Hepatic stellate cell (primary cell): ENCODE measurements at regions not wholly inside any gene's neighbourhood (a gene's known extent, or its start where the extent isn't known, plus 50 kb on each side); places are given as distances from the start of the nearest gene placed in this dataset.

Experiments
- DNase-seq: peaks from one replicate; pipeline ENCODE4 v3.0.0; 2011; ENCODE audit warnings: low spot score

DNA sequence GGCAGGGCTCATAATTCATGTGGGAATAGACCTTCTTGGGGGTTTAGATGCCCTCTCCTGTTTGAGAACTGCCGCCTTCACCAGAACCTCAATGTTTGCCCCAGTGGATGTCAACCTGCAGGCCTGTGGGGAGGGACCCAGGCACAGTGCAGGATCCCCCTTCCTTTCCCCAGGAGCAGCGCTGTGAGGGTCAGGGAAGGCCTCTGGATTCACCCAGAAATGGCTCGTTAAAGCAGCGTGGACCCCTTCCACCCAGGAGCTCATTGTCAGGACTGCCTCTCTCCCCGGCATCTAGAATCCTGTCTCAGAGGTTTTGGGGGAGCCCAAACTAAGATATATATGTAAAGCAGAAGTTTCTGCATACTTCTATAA, 188.3 kb downstream of the GADD45G start:
- no peak for DNase-seq

DNA sequence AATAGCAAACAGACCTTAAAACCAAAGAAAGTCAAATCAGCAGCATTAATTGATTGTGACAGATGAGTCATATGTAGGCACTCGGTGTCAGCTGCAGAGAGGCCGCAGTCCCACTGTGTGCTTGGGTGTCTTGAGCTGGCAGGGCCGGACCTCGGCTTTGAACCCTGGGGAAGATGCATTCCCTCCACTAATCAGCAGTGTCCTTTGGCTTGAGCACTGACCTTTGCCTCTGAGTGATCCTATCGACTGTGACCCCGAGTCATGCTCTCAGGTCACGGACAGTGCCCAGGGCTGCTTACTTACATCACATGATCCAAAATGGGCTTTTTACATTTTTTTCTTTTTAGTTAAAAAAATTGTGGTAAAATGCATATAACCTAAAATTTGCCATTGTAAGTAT, 188.7 kb downstream of the GADD45G start:
- DNase-seq = no peak

DNA sequence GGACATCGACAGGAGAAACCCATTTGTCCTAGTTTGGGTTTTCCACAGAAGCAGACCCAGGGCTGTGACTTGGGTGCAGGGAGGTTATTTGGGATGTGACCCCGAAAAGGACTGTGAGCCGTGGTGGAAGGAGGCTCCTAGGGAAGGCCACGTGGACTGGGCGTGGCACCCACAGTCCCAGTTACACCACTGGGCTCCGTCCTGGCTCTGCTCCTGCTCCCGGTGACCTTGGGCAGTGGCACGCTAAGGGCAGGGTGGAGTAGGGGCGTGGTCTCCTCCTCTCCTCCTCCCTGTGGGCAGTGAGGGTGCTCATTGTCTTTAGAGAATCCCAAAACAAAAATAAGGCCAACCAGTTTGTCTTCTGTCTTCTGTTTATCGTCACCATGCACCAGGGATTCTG, 190.1 kb downstream of the GADD45G start:
- DNase-seq = no peak

DNA sequence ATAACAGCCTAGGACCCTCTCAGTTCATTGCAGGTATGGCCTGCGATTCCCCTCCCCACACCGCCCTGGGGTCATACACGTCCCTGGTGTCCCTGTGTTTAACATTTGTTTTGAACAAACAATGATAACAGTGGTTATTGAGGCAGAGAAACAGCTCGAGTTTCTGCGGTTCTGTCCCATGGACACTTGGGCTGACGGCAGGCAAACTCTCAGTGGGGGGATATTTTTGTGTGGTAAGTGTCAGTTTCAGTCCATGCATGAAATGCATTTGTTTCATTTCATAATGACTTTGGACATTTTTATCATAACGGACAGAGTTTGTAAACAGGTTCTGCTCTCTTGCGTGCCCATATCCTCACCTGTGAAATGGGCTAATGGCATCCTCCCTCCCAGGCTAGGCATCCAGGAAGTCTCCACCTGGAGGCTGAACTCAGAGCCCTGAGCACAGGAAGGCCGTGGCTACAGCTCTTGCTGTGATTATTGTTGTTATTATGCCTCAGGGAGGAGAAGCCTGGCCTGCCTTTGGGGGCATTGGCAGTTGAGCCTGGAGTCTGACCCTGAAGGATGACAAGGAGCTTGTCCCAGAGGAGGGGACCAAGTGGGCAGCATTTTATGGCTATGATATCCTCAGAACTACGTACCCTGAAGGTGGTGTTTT, 190.9 kb downstream of the GADD45G start:
- DNase-seq = no peak

GRCh38 chr9:89796606-89797005, 191.8 kb downstream of the GADD45G start:
- no peak for DNase-seq

DNA sequence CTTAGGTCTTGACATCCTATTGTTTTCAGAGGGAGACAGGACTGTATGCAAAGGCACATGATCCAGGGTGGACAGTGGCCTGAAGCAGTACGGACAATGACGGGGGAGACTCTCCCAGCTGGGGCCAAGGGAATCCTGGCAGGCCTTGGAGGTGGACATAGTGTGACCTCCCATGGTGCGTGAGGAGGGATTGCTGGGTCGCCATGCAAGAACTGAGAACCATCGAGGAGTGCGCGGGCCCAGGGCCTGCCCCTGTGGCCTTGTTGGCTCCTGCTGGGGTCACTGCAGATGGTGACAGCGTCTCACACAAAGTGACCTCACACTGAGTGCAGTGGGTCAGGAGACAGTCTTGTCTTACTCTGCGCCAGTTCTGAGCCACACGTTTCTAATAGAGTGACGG, 192.4 kb downstream of the GADD45G start:
- DNase-seq = no peak

- no peak for DNase-seq
These were observed 193.2 kb downstream of the GADD45G start for GRCh38 chr9:89797937-89798455.

- no peak for DNase-seq
These were observed 193.8 kb downstream of the GADD45G start for GRCh38 chr9:89798547-89799120.

- DNase-seq = no peak
These were observed 194.4 kb downstream of the GADD45G start for GRCh38 chr9:89799221-89799620.

DNA sequence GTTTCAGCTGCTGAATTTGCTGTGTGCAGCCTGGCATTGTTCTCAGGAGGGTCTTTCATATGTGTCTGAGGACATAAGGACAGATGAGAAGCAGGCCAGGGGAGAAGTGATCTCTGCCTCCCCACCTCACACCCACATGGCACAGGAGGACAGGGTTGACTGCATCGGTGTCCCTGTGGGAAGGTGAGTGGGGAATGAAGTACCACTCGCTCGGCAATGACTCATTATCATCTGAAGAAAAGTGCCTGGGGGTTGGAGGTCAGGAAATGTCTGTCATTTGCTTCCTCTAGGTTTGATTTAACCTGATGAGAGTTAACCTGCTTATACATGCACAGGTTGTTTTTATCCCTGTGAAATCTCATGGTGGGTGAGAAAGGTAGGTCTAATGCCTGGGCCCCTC, 195.0 kb downstream of the GADD45G start:
- DNase-seq = no peak

DNA sequence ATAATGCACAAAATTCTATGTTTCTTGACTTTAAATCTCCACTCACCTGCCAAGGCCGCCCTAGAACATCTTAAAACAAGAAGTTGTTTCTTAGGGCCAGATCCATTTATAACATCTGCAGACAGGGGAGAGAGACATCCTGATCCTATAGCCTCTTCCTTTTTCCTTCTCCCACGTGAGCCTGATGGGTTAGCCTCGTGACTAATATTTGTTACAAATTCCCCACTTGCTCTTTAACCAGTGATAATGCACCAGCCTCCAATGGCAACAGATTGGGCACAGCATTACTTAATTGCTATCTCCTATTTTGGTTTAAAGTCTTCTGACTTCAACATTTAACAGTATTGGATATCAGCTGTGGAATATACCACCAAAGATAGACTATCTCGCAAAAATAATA, 196.5 kb downstream of the GADD45G start:
- DNase-seq = no peak

- no peak for DNase-seq
These were observed 197.2 kb downstream of the GADD45G start for GRCh38 chr9:89801742-89802670.

GRCh38 chr9:89802781-89803355, 198.1 kb downstream of the GADD45G start:
- no peak for DNase-seq

- DNase-seq = no peak
These were observed 198.6 kb downstream of the GADD45G start for GRCh38 chr9:89803403-89803802.

GRCh38 chr9:89804766-89805531, 200.1 kb downstream of the GADD45G start:
- no peak for DNase-seq

DNA sequence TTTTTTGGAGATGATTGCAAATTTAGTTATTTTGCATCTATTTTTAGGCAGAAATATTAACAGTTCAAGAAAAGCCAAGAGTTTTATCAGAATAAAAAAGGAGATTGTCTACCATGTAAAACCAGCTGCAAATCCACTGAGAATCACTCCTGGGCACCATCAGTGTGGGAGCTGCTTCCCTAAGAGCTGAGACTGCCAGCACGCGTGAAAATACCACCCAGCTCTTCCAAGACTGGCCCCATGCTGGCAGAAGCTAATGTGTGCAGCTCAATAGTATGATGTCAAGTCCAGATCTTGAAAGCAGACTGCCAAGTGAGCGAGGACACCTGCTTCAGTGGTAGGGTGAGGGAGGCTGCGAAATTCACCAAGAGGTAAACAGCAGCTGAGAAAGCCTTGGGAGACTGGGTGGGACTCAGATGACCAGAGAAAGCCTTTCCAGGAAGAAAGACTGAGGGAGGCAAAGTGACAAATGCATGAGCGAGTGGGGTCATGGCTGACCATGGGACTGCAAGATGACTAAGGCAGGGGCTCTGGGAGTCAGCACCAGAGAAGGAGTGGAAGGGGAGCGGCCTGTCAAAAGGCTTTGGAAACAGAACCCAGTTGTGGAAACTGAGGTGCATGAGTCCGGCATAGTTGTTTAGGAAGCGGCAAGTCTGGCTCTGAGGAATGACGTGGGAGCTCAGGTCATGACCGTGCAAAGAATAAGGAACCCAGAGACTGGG, 200.9 kb downstream of the GADD45G start:
- DNase-seq = no peak

DNA sequence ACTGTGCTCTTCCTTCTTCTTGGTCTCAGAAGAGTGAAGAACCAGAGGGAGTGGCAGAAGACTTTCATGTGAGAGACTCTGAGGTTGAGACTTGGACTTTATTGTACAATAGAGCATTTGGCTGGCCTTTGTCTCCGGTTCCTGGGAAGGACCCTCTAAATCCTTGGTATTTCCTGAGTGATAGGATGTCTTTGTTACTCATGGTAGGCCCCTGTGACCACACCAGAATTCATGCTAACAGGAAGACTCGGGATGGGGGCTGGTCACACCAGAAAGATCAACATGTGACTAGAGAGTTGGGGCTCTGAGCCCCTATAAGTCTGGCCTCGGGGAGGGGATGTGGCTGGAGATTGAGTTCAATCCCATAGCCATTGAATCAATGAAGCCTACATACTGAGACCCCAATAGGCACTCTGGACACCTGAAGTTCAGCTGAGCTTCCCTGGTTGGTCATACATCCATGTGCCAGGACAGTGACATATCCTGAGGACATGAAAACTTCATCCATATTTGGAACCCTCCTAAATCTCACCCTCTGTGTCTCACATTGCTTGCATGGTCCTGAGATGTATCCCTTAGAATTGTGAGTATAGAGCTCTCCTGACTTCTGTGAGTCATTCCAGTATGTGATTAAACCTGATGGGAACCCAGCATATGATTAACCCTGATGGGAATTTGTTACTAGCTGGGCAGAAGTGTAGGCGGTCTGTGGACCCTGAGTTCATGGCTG, 201.7 kb downstream of the GADD45G start:
- no peak for DNase-seq

DNA sequence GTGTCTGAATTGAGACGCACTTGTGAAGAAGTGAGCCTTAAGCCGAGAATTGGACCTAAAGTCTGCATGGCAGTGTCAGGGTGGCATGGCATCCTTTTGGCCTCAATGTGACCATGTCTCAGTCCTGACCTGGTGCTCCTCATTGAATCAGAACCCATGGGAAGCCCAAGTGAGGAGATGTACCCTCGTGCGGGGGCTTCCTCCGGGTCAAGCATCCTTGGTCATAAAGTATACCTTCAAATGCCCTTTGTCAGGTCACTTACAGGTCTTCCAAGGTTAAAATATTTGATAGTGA, 202.2 kb downstream of the GADD45G start:
- no peak for DNase-seq

GRCh38 chr9:89807682-89808075, 202.9 kb downstream of the GADD45G start:
- no peak for DNase-seq

DNA sequence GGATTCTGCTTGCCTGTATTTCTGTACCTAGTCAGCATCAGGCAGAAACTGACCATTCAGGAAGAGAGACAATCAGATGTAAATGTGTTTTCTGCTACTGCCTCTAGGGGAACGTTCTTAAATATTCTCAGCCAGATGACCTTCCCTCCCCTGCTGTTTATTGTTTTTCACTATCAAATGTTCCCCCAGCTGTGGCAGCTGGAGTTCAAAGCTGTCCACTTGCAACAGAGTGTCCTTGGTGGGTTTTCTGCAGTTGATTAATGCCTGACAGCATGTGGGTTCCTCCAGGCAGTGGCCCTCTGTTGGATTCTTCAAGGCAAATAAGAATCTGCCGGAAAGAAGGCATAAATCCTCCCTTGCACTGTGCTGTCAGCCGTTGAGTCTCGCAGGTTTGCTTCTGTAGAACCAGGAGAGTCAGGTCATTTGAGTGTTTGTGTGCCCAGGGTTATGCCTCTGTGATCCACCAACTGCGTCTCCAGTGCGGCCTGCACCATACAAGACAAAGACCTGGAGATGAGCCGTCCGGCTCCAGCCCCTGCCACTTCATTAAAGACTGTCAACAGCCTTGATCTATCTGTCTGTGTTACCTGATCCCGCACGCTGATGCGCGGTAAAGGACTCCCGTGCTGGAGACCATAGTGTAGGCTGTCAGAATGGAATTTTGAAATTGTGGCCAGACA, 203.4 kb downstream of the GADD45G start:
- DNase-seq = no peak
